ENCODE measurements at regions not wholly inside any gene's neighbourhood (a gene's known extent, or its start where the extent isn't known, plus 50 kb on each side); places are given as distances from the start of the nearest gene placed in this dataset.
"Not testable (repeated sequence)": the region's sequence is repeated elsewhere in the genome, so short reads cannot be mapped to it uniquely, and the experiment has no call there.

- no peak for DNase-seq
Observed at GRCh38 chr19:28164214-28164613, 1048.7 kb downstream of the UQCRFS1 start.

DNA sequence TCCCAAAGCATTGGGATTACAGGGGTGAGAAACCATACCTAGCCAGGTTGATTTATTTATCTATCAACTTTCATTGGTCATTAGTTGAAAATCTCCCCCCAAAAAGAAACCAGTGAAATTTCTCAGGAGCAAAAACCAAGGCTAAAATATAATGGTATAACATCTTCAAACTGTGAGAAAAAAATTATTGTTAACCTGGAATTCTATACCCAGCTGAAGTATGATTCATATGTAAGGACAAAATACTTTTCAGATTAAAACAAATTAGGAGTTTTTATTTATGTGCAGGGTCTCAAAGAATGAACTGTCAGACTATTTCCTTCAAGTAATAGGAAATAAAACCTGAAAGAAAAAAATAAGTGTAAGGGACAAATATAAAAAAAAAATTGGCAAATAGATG is 1053.9 kb downstream of the UQCRFS1 start:
- no peak for DNase-seq

DNA sequence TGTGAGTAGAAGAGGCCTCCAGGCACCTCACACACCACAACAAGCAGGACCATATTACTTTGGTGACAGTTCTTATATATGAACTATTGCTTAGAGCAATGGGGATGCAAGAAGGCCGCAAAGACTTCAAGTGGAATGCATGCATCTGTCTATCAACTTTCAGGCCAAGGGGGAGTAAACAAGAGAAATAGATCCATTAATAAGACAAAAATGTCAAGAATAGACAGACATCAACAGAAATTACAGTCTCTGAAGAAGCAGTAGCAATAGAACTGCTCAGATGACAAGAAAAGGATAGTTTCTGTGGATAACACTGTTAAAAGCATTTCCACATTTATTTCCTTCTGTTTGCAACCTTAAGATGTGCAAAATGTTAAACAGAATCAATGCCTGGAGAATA is 1057.7 kb downstream of the UQCRFS1 start:
- DNase-seq: no peak

- no peak for DNase-seq
Observed at GRCh38 chr19:28154077-28154476, 1058.9 kb downstream of the UQCRFS1 start.

GRCh38 chr19:28153123-28153522 is 1059.8 kb downstream of the UQCRFS1 start:
- DNase-seq: no peak

GRCh38 chr19:28152195-28152594 is 1060.8 kb downstream of the UQCRFS1 start:
- DNase-seq: no peak

- DNase-seq: no peak
Observed at GRCh38 chr19:28150129-28150528, 1062.8 kb downstream of the UQCRFS1 start.

DNA sequence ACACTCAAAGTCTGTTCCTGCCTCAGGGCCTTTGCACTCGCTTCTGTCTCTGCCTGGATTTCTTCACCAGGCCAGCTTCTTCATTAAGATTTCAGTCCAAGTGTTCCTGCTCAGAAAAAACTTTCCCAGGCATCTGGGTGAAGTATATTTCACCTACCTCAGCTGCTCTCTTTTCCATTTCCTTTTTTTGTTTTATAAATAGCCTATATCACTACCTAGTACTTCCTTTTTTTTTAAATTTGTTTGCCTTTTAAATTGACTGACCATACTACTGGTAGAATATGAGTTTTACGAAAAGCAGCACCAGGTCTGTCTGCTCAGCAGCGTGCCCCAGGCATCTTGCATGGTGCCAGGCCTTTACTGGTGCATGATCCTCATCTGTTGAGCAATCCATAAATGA is 1064.4 kb downstream of the UQCRFS1 start:
- DNase-seq: no peak

- DNase-seq: no peak
Observed at GRCh38 chr19:28142258-28142657, 1070.7 kb downstream of the UQCRFS1 start.

DNA sequence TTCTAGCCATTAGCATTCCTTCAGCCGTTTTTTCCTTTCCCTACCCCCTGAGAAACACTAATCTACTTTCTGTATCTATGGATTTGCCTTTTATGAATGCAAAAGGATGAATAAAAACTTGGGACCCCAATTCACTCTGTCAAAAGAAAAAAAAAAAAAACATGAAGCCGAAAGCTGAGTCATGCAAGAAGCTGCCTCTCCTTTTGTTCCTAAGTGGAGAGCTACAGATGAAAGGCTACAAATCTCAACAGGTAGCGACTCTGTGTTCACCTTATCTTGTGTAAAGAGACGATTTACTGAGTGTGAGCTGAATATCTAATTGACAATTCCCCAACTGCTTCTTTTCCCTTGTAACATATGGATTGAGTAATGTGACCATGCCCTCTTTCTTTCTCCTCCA is 1072.8 kb downstream of the UQCRFS1 start:
- no peak for DNase-seq

DNA sequence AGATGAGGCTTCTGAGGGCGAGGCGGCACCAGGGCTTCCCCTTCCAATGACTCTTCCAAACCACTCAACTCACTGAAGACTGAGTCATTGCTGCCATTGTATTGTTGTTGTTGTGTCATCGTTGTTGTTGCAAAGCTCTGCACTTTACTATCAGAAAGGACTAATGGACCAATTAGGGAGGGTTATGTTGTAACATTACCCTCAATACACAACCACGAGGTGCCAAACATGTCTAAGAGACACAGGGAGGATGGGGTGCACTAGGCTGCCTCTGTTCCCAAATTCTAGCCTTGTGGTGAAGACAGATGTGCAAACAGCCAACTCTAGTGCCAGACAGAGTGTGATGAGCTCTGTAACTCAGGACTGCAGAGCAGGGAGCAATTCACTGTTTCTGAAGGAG is 1075.2 kb downstream of the UQCRFS1 start:
- no peak for DNase-seq

DNA sequence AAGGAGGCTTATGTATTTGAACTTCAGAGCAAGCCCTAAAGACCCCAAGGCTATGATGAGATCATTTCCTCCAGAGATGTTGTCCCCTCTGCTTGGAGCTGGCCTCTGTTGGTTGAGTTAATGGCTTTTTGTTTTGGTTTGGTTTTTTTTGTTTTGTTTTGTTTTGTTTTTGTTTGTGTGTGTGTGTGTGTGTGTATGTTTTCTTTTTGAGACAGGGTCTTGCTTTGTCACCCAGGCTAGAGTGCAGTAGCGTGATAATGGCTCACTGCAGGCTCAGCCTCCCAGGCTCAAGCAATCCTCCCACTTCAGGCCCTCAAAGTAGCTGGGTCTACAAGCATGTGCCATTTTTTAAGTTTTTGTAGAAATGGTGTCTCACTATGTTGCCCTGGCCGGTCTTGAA is 1076.2 kb downstream of the UQCRFS1 start:
- no peak for DNase-seq

DNA sequence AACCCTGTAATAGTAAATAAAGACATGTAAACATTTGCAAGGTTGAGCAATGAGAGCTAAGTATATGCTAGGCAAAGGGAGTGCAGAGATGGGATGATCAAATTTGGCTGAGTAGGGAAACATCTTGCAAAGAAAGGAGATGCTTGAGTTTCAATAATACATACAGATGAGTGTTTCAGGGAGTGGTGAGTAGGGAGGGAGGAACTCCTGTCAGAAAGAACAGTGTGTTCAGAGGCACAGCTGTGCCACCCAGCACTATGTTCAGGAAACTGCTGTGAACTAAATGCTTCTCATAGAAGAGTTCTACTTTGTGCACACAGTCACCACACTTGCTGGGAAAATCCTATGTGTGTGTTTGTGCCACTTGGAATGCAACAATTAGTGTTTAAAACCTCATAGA is 1077.1 kb downstream of the UQCRFS1 start:
- no peak for DNase-seq

DNA sequence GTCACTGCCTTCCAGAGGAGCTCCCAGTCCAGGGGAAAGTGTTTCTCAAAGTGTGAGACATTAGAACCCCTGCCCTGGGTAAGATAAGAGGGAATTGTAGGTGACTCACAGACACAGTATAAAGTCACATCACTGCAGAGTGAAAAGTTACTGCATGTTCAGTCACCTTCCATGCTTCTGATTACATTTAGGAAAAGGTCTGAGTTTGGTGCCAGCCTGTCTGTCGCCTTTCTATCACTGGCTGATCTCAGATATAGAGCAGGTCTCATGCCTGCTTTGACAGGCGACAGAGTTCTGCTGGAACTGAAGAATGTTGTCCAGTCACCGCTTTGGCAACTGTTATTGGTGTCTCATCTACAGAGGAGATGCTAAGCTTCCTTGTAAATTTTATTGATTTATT is 1078.6 kb downstream of the UQCRFS1 start:
- no peak for DNase-seq

DNA sequence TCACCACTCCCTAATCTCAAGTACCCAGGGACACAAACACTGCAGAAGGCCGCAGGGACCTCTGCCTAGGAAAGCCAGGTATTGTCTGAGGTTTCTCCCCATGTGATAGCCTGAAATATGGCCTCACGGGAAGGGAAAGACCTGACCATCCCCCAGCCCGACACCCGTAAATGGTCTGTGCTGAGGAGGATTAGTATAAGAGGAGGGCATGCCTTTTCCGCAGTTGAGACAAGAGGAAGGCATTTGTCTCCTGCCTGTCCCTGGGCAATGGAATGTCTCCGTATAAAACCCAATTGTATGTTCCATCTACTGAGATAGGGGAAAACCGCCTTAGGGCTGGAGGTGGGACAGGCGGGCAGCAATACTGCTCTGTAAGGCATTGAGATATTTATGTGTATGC is 1082.1 kb downstream of the UQCRFS1 start:
- DNase-seq: not testable (repeated sequence)

DNA sequence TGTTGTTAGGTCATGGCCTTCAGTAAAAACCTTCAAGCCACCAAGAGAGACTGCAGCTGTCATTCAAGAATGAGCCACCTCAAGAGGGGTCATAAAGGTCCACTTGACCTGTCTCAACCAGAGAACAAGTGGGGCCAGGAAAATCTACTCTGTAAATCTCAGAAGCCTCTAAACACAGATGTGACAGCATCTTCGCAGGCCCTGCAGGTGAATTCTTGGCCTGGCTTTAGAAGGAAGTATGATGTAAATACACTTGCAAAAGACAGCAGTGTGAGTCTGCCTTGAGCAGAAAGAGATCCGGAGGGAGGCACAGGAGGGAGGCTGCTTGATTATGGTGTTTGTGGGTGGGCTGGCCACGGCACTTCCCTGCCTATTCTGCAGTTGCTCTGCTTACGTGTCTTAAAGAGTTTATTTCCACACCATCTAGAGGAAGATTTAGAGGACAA is 1082.9 kb downstream of the UQCRFS1 start:
- no peak for DNase-seq

- DNase-seq: no peak
Observed at GRCh38 chr19:28128341-28128740, 1084.6 kb downstream of the UQCRFS1 start.

- no peak for DNase-seq
Observed at GRCh38 chr19:28126135-28126898, 1086.6 kb downstream of the UQCRFS1 start.

- DNase-seq: no peak
Observed at GRCh38 chr19:28122734-28123133, 1090.2 kb downstream of the UQCRFS1 start.

DNA sequence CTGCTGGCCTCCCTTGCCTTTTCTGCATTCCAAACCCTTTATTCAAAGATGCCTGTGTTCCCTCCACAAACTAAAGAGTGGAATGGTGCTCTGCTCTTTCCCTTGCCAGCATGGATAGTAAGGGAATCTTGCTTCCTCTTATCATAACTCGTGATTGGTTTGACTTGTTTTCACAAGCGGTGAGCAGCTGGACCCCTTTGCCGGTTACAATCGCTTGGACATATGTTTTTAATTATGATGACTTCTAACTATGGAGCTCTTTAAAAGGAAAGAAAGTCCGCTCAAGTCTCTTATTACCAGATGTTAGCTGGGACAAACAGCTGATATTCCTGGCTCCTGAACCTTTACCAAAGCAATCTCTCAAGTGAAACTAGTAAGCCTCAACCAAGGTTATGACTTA is 1094.7 kb downstream of the UQCRFS1 start:
- no peak for DNase-seq

GRCh38 chr19:28117143-28117542 is 1095.8 kb downstream of the UQCRFS1 start:
- no peak for DNase-seq

DNA sequence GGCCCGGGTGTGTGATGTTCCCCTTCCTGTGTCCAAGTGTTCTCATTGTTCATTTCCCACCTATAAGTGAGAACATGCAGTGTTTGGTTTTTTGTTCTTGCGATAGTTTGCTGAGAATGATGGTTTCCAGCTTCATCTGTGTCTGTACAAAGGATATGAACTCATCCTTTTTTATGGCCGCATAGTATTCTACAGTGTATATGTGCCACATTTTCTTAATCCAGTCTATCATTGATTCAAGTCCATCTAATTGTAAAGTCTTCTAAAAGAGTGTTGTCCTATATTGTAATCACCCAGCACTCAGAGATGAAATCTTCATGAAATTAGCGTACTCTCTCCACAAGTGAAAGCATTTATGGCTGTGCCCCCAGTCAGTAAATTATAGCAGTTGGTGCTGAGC is 1096.6 kb downstream of the UQCRFS1 start:
- DNase-seq: not testable (repeated sequence)

GRCh38 chr19:28103921-28104320 is 1109.0 kb downstream of the UQCRFS1 start:
- DNase-seq: no peak

DNA sequence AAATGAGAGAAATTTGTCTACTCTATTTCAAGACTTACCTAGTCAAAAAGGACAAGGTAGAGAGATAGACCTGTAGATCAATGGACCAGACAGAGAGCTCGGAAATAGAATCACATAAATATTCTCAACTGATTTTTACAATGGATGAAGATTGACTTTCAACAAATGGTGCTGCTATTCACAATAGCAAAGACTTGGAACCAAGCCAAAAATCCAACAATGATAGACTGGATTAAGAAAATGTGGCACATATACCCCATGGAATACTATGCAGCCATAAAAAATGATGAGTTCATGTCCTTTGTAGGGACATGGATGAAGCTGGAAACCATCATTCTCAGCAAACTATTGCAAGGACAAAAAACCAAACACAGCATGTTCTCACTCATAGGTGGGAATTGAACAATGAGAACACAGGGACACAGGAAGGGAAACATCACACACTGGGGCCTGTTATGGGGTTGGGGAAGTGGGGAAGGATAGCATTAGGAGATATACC is 1128.2 kb downstream of the UQCRFS1 start:
- DNase-seq: not testable (repeated sequence)

DNA sequence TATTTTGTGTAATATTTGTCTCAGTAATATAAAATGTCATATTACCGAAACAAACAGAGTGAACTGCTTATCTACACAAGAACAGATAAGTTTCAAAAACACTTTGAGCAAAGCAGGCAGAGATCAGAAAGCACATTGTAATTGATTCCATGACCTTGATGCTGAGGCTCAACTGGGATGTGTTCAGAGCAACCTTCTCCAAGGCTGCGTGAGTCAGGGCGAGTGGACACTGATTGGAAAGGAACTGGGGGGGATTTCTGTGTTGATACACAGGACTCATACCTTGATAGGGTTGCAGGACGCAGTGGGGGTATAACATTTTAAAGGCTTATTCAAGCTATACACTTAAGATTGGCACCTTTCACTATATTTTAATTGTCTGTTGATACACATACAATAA is 1136.3 kb downstream of the UQCRFS1 start:
- no peak for DNase-seq

Measured in AML-193 (cell line).